ENCODE measurements at regions not wholly inside any gene's neighbourhood (a gene's known extent, or its start where the extent isn't known, plus 50 kb on each side); places are given as distances from the start of the nearest gene placed in this dataset.
"Not testable (repeated sequence)": the region's sequence is repeated elsewhere in the genome, so short reads cannot be mapped to it uniquely, and the experiment has no call there.

DNA sequence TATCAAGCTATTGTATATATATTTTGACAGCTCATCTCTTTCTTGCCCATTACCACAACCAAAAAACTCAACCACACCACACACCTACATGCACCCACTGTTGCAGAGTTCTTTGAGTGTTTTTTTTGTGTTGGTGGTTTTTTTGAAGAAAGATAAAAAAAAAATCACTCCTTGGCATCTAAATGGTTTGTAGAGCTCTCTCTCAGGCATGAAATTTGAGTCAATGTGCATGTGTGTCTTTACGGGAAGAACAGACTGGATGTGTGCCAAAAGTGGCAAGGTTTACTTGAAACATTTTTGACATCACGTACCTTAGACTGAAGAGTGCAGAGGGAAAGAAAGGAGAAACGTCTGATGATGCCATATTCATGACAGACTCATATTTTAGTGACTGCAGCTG lies 154.2 kb downstream of the FHIP1A start:
- no peak for DNase-seq (ENCODE audit: low spot score)

DNA sequence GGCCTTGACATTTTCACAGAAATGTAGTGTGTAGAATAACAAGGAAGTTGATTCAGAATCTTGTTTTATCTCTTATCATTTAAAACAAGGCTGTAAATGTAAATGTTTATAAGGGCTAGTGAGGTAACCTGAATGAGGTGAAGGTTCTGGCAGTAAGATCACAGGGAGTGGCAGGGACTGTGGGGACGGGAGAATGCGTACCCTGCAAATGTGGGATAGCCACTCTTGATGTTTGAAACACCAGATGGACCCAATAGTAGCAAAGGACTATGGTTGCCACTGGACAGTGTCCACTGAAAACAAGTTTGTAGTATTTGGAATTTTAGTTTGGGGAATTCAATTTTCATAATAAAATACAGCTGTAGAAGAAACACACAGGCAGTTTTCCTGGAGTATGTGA lies 155.3 kb downstream of the FHIP1A start:
- no peak for DNase-seq (ENCODE audit: low spot score)

DNA sequence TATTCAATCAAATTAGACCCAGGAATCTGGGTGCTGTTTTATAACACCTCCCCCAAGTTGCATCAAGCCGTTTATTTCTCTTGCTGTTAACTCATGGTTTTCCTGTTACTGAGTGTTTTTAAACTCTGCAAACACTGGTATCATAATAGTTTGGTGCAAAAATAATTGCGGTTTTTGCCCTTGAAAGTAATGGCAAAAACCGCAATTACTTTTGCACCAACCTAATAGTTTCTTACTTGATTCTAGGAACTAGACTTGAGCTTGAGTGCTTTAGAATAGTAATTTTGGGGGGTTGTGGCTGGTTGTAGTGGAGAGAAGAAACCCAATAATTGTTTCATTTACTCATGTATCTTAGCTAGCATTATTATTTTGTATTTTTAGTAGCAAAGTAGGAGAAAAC lies 156.6 kb downstream of the FHIP1A start:
- no peak for DNase-seq (ENCODE audit: low spot score)

- DNase-seq (ENCODE audit: low spot score) = no peak
These were observed 157.1 kb downstream of the FHIP1A start for GRCh38 chr4:151566053-151566452.

DNA sequence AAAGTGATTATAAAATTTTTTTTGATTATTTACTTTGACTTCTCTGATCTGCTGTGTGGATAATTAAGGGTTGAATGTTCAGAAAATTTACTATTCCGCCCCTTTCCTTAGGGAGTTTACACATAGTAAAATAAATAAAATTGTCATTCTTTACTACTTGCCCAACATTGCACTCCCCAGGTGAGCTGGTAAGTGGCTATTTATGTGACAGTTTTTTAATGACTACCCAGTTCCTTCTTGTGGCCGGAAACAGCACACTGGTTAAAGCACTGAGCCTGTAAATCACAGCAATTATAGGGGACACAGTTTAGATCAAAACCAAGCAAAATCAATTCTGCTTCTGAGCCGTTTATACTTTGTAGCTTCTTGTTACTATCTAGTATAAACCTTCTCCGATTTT lies 158.1 kb downstream of the FHIP1A start:
- DNase-seq (ENCODE audit: low spot score) = no peak

DNA sequence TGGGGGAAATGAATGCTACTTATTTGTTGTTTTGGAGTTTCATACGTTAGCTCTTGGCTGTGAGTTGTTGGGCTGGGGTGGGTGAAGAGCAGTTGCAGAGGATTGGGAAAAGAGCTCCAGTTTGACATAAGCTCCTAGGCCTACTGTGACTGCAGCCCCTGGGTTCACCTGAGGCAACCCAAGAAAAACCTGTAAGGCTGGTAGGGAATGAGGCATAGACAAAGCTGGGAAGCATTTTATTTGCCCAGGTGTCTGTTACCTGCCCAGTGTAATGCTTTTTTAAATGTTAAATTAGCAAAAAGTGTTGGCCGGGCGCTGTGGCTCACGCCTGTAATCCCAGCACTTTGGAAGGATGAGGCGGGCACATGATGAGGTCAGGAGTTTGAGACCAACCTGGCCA lies 160.0 kb downstream of the FHIP1A start:
- no peak for DNase-seq (ENCODE audit: low spot score)

- DNase-seq (ENCODE audit: low spot score) = no peak
These were observed 160.7 kb downstream of the FHIP1A start for GRCh38 chr4:151569650-151570049.

GRCh38 chr4:151573474-151573873 lies 164.5 kb downstream of the FHIP1A start:
- no peak for DNase-seq (ENCODE audit: low spot score)

DNA sequence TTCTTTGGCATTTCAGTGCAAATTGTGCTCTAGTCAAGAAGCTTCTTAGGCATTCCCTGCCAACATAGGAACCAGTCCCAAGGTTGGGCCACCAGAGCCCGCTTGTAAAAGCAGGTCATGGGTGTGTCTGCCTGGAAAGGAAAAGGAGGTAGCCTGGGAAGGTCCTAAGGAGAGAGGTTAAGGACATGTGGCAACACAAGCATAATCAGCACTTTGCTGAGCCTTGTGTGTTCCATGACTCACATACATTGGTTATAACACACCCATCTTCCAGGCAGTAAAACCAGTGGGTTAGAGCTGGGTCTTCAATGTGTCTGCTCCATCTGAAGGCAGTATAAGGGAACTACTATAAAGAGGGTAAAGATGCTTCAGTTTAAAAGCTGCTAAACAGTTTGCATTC lies 165.0 kb downstream of the FHIP1A start:
- no peak for DNase-seq (ENCODE audit: low spot score)

- no peak for DNase-seq (ENCODE audit: low spot score)
These were observed 166.0 kb downstream of the FHIP1A start for GRCh38 chr4:151574968-151575367.

- no peak for DNase-seq (ENCODE audit: low spot score)
These were observed 166.7 kb downstream of the FHIP1A start for GRCh38 chr4:151575646-151576045.

- no peak for DNase-seq (ENCODE audit: low spot score)
These were observed 167.7 kb downstream of the FHIP1A start for GRCh38 chr4:151576627-151577026.

- DNase-seq (ENCODE audit: low spot score) = no peak
These were observed 172.6 kb downstream of the FHIP1A start for GRCh38 chr4:151581570-151581969.

GRCh38 chr4:151582098-151582497 lies 173.1 kb downstream of the FHIP1A start:
- no peak for DNase-seq (ENCODE audit: low spot score)

GRCh38 chr4:151583157-151583914 lies 174.4 kb downstream of the FHIP1A start:
- no peak for DNase-seq (ENCODE audit: low spot score)

DNA sequence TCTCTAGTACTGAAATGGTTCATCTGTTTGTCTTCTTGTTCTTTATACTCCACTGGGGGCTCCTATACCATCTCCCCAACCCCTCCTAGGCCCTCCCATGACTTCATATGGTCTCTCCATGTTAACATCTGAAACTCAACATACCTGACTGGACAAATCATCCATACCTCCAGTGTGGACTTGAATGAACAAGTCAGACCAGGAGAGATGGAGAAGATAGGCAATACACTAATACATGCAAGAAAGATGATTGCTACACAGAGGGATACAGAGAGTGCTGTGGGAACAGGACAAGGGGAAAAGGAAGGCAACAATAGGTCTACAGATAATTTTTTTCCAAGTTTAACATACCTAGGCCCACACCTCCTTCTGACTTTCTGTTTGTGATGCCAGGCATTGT lies 175.1 kb downstream of the FHIP1A start:
- no peak for DNase-seq (ENCODE audit: low spot score)

- DNase-seq (ENCODE audit: low spot score) = not testable (repeated sequence)
These were observed 165.2 kb downstream of the GATB start for GRCh38 chr4:151595629-151596028.

DNA sequence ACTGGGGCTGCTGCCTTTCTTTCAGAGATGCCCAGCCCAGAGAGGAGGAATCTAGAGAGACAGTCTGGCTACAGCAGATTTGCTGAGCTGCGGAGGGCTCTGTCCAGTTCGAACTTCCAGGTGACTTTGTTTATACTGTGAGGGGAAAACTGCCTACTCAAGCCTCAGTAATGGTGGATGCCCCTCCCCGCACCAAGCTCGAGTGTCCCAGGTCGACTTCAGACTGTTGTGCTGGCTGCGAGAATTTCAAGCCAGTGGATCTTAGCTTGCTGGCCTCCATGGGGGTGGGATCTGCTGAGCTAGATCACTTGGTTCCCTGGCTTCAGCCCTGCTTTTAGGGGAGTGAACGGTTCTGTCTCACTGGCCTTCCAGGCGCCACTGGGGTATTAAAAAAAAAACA lies 163.1 kb downstream of the GATB start:
- DNase-seq (ENCODE audit: low spot score) = not testable (repeated sequence)

DNA sequence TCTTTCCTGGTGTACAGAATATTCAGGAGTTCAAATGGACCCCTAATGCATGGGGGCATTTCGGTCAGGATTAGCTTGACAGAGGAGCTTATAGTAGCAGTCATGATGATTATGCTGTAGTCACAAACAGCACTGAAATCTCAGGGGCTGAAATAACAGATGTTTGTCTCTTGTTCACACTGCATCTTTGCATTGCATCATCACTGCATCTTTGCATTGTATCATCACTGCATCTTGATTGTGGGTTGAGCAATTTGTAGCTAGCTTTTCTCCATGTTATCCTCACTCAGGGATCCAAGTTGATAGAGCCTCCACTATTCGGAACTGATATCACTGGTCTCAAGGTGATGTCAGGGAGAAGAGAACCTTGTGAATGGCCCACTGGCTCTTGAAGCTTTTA lies 160.9 kb downstream of the GATB start:
- DNase-seq (ENCODE audit: low spot score) = no peak

- no peak for DNase-seq (ENCODE audit: low spot score)
These were observed 160.4 kb downstream of the GATB start for GRCh38 chr4:151600432-151600831.

DNA sequence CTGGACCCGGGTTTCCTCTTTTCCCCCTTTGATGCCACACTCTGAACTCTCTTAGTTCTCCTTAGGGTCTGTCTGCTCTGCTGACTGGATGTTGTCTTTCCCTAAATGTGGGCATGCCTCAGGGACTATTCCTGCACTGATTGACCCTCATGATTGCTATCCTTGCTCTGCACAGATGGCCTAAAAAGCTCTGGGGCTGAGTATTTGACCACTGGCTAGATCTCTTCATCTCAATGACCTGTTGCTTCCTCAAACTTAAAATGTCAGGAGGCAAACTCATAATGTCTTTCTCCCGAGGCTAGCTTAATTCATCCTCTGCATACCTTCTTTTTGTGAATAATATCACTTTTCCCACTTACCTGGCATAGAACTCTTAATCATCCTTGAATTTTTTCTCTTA lies 157.4 kb downstream of the GATB start:
- no peak for DNase-seq (ENCODE audit: low spot score)

DNA sequence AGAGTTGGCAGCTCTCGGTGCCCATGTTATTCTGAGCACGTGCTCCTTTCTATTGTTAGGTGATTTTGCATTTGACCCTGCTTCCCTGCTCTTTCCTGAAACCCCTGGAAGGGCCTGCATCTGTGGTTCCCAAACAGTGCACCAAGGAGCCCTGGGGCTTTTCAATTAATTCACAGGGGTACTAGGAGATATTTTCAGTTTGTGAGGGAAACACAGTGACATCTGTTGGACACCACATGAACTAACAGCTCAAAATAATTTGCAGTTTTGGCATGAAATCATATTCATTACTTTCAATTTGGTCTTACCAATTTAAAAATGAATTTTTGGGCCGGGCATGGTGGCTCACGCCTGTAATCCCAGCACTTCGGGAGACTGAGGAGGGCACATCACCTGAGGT lies 156.6 kb downstream of the GATB start:
- DNase-seq (ENCODE audit: low spot score) = peak; percentile 43

DNA sequence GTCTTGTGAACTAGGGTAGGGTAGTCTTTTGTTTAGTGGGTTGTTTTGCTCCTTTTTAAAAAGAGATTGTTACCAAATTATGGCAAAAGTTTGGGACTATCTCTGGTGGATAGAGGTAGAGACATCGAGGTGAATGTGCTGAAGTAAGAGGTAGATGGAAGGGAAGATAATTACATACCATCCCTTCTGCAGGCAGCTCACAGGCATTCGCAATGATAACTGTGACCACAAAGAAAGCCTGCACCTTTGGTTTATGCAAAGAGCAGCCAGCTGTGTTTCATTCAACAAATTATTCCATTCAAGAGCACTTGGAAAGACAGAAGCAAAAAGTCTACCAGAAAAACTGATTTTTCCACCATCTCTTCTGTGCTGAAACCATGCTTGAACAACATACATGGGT lies 155.6 kb downstream of the GATB start:
- DNase-seq (ENCODE audit: low spot score) = no peak

GRCh38 chr4:151606061-151606460 lies 154.7 kb downstream of the GATB start:
- DNase-seq (ENCODE audit: low spot score) = no peak

All from D341Med (cell line).